ENCODE measurements at regions not wholly inside any gene's neighbourhood (a gene's known extent, or its start where the extent isn't known, plus 50 kb on each side); places are given as distances from the start of the nearest gene placed in this dataset.
A peak's percentile ranks its signal among the peaks of the same experiment; 100 is the strongest.

DNA sequence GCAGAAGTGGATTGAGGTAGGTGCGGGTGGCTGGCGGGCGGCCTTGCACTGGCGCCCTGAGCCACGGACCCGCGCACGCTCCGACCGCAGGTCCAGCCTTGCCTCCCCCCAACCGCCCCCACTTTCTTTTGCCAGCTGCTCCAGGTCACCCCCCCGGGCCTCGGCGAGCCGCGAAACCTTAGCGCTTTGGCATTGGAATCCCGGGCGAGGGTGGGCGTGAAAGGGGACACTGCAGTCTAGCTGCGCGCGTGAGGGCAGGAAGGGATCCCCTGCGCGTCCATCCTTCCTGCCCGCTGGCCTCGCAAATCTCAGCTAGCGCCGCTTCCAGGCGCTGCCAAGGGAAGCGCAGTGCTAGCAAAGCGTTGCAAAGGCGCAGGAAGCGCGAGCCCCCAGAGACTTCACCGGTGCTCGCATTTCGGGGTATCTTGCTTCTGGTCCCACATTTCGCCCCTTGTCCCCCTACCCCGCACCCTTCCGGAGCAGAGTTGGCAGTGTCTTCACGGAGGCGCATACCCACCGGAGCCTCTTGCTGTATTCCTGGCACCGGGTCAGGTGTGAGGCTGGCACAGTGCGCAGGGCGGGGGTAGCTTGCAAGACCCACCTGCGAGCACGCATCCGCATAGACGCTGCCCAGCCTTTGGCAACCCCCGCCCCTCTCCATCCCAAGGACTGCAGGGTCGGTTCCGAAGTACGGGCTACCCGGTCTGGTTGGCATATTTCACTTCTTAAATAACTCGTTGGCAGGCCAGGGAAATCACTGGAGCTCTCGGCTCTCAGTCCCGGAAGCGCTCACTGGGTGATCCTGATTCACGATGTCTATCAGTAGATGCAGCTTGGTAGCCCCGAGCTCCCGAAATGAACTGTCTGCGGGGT lies 104.4 kb downstream of the UCHL1 start:
- peak overlapping the region; percentile 89 for H3K4me3 Mint-ChIP-seq (ENCODE audit: unreplicated experiment)
- TF ChIP-seq, protein P1, sequence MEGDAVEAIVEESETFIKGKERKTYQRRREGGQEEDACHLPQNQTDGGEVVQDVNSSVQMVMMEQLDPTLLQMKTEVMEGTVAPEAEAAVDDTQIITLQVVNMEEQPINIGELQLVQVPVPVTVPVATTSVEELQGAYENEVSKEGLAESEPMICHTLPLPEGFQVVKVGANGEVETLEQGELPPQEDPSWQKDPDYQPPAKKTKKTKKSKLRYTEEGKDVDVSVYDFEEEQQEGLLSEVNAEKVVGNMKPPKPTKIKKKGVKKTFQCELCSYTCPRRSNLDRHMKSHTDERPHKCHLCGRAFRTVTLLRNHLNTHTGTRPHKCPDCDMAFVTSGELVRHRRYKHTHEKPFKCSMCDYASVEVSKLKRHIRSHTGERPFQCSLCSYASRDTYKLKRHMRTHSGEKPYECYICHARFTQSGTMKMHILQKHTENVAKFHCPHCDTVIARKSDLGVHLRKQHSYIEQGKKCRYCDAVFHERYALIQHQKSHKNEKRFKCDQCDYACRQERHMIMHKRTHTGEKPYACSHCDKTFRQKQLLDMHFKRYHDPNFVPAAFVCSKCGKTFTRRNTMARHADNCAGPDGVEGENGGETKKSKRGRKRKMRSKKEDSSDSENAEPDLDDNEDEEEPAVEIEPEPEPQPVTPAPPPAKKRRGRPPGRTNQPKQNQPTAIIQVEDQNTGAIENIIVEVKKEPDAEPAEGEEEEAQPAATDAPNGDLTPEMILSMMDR (IDR thresholded peaks at IDR 0.05; ENCODE audit: unreplicated experiment) = no peak
- no peaks in the 10 kb centered on the region for H3K27me3 Mint-ChIP-seq (ENCODE audit: insufficient read depth, unreplicated experiment)
- intact Hi-C loops (cut with micrococcal nuclease) = loop anchor here (1.0 to 5.0 kb wide), 3 partner anchors 116 to 301 kb away; no protein-coding TSS in a partner anchor
- POLR2A ChIA-PET = interaction anchor here (0.6 to 1.7 kb wide), 10 partner anchors 10 to 267 kb away, joined by 3 to 5 read pairs (median 3); no protein-coding TSS in a partner anchor
- no TSS peak for BruUV-seq (replicated peaks)
- no peaks in the 10 kb centered on the region for H3K9me3 Mint-ChIP-seq (ENCODE audit: unreplicated experiment)
- peaks cover 30% of the 10 kb centered on the region for H3K4me1 Mint-ChIP-seq (ENCODE audit: insufficient read depth, unreplicated experiment)
- H3K36me3 Mint-ChIP-seq (ENCODE audit: insufficient read depth, unreplicated experiment) = no peaks in the 10 kb centered on the region
- DNase-seq (ENCODE audit: unreplicated experiment) = peak; percentile 62
- H3K27ac Mint-ChIP-seq (ENCODE audit: low read depth, unreplicated experiment) = peak overlapping the region; percentile 83
- CTCF ChIA-PET = interaction anchor here (0.6 to 1.5 kb wide), 4 partner anchors 42 to 680 kb away, joined by 3 to 4 read pairs (median 3); partner anchors contain the start of gene LIMCH1

DNA sequence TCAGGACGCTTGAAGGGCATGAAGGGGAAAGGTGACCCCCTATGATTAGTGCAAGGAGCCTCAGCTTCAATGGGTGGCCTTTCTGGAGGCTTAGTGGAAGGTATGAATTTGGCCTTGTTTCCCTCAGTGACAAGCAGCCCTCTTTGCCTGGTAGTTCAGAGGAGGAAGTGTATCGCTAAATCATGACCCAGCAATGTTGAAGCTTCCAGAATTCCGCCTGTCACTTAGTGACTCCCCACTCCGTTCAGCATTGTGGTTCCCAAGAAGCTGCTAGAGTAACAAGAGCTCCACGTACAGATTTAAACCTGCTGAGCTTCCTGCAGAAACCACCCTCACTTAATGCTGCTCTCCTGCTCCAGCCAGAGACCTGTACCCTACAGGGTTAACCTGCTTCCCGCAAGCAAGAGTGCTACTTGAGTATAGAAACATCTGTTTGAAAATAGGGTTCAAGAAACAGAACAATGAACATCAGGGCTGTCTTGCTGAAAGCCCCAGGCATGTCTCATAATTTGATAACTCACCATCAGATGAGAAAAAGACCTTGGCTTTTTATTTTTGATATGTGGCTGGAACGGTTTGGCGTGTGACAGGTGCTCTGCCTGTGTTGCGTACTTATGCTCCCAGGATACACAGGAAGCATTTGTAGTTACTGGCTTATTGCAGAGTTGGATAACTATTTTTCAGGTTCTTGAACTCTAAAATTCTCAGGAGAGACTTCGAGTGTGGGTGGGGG lies 105.2 kb downstream of the UCHL1 start:
- Mint-ChIP-seq H3K27me3 (ENCODE audit: insufficient read depth, unreplicated experiment) (no peaks in the 10 kb centered on the region), H3K4me3 (ENCODE audit: unreplicated experiment) (peak overlapping the region; percentile 89), H3K9me3 (ENCODE audit: unreplicated experiment) (no peaks in the 10 kb centered on the region), H3K36me3 (ENCODE audit: insufficient read depth, unreplicated experiment) (no peaks in the 10 kb centered on the region), H3K27ac (ENCODE audit: low read depth, unreplicated experiment) (peak overlapping the region; percentile 83), H3K4me1 (ENCODE audit: insufficient read depth, unreplicated experiment) (peaks cover 30% of the 10 kb centered on the region)
- DNase-seq (ENCODE audit: unreplicated experiment) = no peak
- ChIA-PET CTCF (interaction anchor here (0.6 to 1.5 kb wide), 4 partner anchors 61 to 680 kb away, joined by 3 to 4 read pairs (median 4); no protein-coding TSS in a partner anchor), POLR2A (interaction anchor here (0.7 to 1.7 kb wide), 6 partner anchors 12 to 213 kb away, joined by 3 to 5 read pairs (median 4); no protein-coding TSS in a partner anchor)
- TF ChIP-seq, protein P1 (IDR thresholded peaks at IDR 0.05; ENCODE audit: unreplicated experiment) = no peak
- BruUV-seq (replicated peaks) = no TSS peak
- intact Hi-C loops (cut with micrococcal nuclease) = loop anchor here (5.0 kb wide), 2 partner anchors 115 to 300 kb away; no protein-coding TSS in a partner anchor

DNA sequence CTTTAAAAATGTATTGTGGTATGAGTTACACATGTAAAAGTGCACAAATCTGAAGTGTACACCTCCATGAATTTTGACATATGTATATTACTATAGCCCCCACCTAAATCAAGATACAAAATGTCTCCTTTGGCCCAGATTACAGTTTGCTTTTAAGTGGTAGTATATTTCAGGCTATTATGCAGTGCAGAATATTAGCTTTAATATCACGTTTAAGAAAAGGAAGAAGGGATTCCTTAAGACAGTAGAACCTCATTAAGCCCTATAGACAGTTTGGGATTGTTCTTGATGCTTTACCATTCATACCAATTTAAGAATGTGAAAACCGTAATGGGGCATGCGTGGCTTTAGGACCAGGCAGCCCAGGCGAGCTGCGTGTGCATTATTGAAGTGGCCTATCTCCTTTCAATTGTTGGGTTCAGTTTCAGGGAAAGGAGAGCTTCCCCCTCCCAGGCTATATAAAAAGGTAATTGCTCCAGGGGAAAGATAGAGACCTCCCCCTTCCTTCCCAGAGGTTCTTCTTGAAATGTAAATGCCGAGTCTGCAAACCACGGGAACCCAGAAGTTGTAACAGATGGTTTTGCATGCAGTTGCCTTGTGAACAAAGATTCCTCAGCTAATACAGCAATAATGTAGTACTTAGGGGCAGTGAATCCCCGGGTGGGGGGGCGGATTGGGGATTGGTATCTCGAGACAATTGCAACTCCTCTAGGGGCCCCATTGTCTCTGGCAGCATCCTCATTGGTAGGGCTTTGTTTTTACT lies 106.1 kb downstream of the UCHL1 start:
- H3K27ac Mint-ChIP-seq (ENCODE audit: low read depth, unreplicated experiment) = peak overlapping the region; percentile 83
- peak overlapping the region; percentile 89 for H3K4me3 Mint-ChIP-seq (ENCODE audit: unreplicated experiment)
- no peaks in the 10 kb centered on the region for H3K36me3 Mint-ChIP-seq (ENCODE audit: insufficient read depth, unreplicated experiment)
- ChIA-PET POLR2A (interaction anchor here (0.5 to 1.3 kb wide), 2 partner anchors 109 to 225 kb away, joined by 3 read pairs; no protein-coding TSS in a partner anchor), CTCF (interaction anchor here (0.6 kb wide), 2 partner anchors 60 to 164 kb away, joined by 3 to 4 read pairs; no protein-coding TSS in a partner anchor)
- H3K4me1 Mint-ChIP-seq (ENCODE audit: insufficient read depth, unreplicated experiment) = peaks cover 30% of the 10 kb centered on the region
- no peaks in the 10 kb centered on the region for H3K9me3 Mint-ChIP-seq (ENCODE audit: unreplicated experiment)
- intact Hi-C loops (cut with micrococcal nuclease) = loop anchor here (5.0 kb wide), 2 partner anchors 114 to 299 kb away; no protein-coding TSS in a partner anchor
- BruUV-seq (replicated peaks) = TSS peak; percentile 23
- TF ChIP-seq, protein P1 (IDR thresholded peaks at IDR 0.05; ENCODE audit: unreplicated experiment) = no peak
- peak; percentile 18 for DNase-seq (ENCODE audit: unreplicated experiment)
- H3K27me3 Mint-ChIP-seq (ENCODE audit: insufficient read depth, unreplicated experiment) = no peaks in the 10 kb centered on the region

All from MCF 10A (cell line).